Astrocyte (in vitro differentiated cells and primary cell): ENCODE measurements at regions not wholly inside any gene's neighbourhood (a gene's known extent, or its start where the extent isn't known, plus 50 kb on each side); places are given as distances from the start of the nearest gene placed in this dataset.

Experiments used
- CTCF ChIP-seq: IDR thresholded peaks from 2 replicates; pipeline ENCODE4 v1.5.1; 2011; ENCODE audit warnings: low read depth, mild to moderate bottlenecking, inconsistent platforms, low read length, moderate library complexity; ENCODE audit not compliant: insufficient read depth
- EZH2 ChIP-seq: IDR thresholded peaks from 2 replicates; pipeline ENCODE4 v1.6.1; 2012; ENCODE audit warnings: mild to moderate bottlenecking, low read length, inconsistent platforms; ENCODE audit not compliant: insufficient read depth

GRCh38 chr1:67535474-67535873 lies 105.3 kb upstream of the SERBP1 start:
- TF ChIP-seq CTCF (peak; percentile 99), EZH2 (no peak)
